Stimulated activated naive CD8-positive, alpha-beta T cell treated with anti-CD3 and anti-CD28 coated beads, Interleukin-15, Interleukin-2, amounts not matched to agents 100 ng/mL and 50 ng/mL, for 24 hours (primary cell): ENCODE measurements at regions not wholly inside any gene's neighbourhood (a gene's known extent, or its start where the extent isn't known, plus 50 kb on each side); places are given as distances from the start of the nearest gene placed in this dataset.

Experiments used
- H3K27ac Mint-ChIP-seq: one replicate; pipeline ENCODE4 v1.8.0; 2021; ENCODE audit warnings: mild to moderate bottlenecking, mixed read lengths
- H3K27me3 Mint-ChIP-seq: one replicate; pipeline ENCODE4 v1.8.0; 2021; ENCODE audit warnings: mixed read lengths
- H3K36me3 Mint-ChIP-seq: one replicate; pipeline ENCODE4 v1.8.0; 2021; ENCODE audit warnings: low read depth, mixed read lengths
- H3K4me1 Mint-ChIP-seq: one replicate; pipeline ENCODE4 v1.8.0; 2021; ENCODE audit warnings: low read depth, mixed read lengths
- H3K4me3 Mint-ChIP-seq: one replicate; pipeline ENCODE4 v1.8.0; 2021; ENCODE audit warnings: mild to moderate bottlenecking, mixed read lengths
- H3K9me3 Mint-ChIP-seq: one replicate; pipeline ENCODE4 v1.8.0; 2021; ENCODE audit warnings: mixed read lengths

DNA sequence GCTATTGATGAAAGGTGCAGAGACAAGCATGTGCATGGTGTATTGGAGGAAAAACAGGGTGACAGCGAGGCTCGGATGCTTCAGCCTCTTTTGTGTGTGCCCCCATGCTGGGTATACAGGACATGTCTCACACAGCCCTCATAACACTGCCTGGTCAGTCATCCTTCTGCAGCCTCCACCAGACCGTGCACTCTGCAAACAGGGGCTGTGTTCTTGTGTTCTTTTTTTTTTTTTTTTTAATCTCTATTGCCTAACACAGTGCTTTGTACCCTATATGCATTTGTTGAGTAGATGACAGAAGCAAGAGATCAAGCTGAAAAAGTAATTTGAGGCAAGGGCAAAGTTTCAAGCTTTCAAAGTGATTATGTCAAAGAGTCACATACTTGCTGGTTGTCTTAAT lies 367.2 kb upstream of the SLITRK1 start:
- Mint-ChIP-seq H3K4me1 (no peaks in the 10 kb centered on the region), H3K27ac (no peak overlapping the region), H3K9me3 (peaks cover 6% of the 10 kb centered on the region), H3K4me3 (no peak overlapping the region), H3K36me3 (no peaks in the 10 kb centered on the region), H3K27me3 (no peaks in the 10 kb centered on the region)

DNA sequence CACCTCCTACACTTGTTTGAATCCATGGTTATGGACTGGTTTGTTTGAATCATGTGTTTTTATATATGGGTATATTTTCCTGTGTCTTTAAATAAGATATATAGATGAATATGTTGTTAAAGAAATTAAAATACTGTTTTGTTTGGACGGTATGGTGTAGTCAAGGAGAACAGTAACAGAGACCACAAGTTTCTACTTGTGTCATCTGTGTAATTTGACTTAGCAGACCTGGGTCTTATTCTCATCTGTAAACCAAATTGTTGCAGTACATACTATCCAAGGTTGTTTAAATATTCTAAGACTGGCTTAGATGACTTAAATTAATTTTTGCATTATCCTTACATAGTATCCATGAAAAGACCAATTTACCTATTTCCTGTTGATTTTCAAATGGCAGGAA lies 361.1 kb upstream of the SLITRK1 start:
- H3K27me3 Mint-ChIP-seq, result no peaks in the 10 kb centered on the region
- no peaks in the 10 kb centered on the region for H3K4me1 Mint-ChIP-seq
- no peak overlapping the region for H3K4me3 Mint-ChIP-seq
- no peak overlapping the region for H3K27ac Mint-ChIP-seq
- H3K36me3 Mint-ChIP-seq, result no peaks in the 10 kb centered on the region
- H3K9me3 Mint-ChIP-seq, result no peaks in the 10 kb centered on the region

DNA sequence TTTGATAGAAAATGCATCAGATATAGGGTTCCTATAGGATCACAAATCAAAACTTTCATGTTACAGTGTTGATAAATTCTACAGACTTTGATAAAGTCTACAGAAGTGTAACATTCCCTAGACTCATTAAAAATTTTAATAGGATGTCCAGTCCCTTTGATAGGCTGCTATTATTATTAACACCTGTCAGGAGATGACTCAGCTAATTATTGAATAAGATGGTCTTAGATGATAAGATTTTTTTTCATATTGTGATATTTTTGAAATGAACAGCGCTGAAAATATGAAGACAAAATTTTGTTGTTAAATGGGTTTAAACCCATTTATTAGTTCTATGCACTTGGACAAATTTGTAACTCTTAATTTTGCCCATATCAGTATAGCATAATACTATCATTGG lies 356.8 kb upstream of the SLITRK1 start:
- H3K36me3 Mint-ChIP-seq, result no peaks in the 10 kb centered on the region
- H3K27me3 Mint-ChIP-seq, result no peaks in the 10 kb centered on the region
- H3K27ac Mint-ChIP-seq, result no peak overlapping the region
- H3K4me1 Mint-ChIP-seq, result no peaks in the 10 kb centered on the region
- H3K4me3 Mint-ChIP-seq, result no peak overlapping the region
- no peaks in the 10 kb centered on the region for H3K9me3 Mint-ChIP-seq

DNA sequence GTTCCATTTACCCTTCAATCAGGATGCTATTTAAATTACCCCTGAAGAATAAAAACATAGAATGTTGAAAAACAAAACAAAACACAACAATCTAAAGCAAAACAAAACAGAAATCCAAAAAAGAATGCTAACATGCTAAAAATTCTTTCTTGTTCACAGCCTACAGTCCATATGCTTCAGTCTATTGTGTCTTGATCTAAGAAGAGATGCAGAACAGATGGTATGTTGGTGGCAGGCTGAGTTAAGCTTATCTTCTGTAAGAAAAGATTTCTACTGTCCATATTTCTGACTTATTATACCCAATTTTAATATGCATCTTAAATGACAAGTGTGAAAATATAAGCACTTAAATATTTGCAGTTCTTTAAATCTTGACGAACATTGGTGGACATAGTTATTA lies 356.1 kb upstream of the SLITRK1 start:
- H3K36me3 Mint-ChIP-seq, result no peaks in the 10 kb centered on the region
- no peak overlapping the region for H3K27ac Mint-ChIP-seq
- H3K4me1 Mint-ChIP-seq, result no peaks in the 10 kb centered on the region
- H3K4me3 Mint-ChIP-seq, result no peak overlapping the region
- no peaks in the 10 kb centered on the region for H3K9me3 Mint-ChIP-seq
- no peaks in the 10 kb centered on the region for H3K27me3 Mint-ChIP-seq

DNA sequence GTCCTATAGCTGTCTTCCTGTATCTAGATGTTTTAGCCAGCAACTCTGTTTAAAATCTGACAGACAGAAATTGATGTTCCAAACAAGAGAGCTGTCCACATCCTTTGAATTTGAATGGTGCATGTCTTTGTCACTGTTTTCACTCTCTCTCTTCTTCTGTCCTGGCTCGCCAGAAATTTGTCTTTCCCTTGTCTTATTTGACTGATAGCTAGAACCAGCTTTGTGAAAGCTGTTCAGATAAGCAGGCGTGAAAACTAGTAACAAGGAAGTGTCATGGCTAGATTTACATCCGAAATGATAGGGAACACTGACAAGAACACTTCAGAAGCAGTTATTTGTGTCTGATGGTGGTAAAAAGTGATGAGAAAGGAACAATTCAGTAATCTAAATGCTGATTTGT lies 354.9 kb upstream of the SLITRK1 start:
- Mint-ChIP-seq H3K9me3 (no peaks in the 10 kb centered on the region), H3K4me1 (no peaks in the 10 kb centered on the region), H3K27ac (no peak overlapping the region), H3K27me3 (no peaks in the 10 kb centered on the region), H3K4me3 (no peak overlapping the region), H3K36me3 (no peaks in the 10 kb centered on the region)

DNA sequence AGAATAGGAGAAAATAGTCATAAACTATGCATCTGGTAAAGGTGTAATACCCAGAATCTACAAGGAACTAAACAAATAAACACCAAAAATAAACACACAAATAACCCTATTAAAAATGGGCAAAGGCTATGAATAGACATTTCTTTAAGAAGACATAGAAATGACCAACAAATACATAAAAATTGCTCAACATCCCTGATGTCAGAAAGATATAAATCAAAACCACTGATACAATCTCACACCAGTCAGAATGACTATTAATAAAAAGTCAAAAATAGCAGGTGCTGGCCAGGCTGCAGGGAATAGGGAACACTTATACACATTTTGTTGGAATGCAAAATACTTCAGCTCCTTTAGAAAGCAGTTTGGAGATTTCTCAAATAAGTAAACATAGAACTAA lies 352.1 kb upstream of the SLITRK1 start:
- no peaks in the 10 kb centered on the region for H3K36me3 Mint-ChIP-seq
- H3K27ac Mint-ChIP-seq, result no peak overlapping the region
- no peaks in the 10 kb centered on the region for H3K9me3 Mint-ChIP-seq
- no peaks in the 10 kb centered on the region for H3K27me3 Mint-ChIP-seq
- H3K4me3 Mint-ChIP-seq, result no peak overlapping the region
- no peaks in the 10 kb centered on the region for H3K4me1 Mint-ChIP-seq

DNA sequence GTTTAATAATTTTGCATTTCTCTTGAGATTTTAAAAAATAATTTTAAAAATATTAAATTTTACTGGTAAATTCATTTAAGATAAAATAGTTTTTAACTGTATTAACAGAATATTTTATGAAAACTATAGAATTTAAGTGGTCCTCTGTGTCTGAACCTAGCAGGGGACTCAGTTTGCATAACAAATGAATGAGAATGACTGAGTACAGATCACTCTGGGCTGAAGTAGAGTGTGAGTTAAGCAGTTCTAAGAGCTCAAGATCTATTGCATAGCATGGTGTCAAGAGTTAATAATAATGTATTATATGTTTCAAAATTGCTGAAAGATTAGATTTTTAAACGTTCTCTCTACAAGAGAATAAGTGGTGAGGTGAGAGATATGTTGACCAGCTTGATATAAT lies 348.3 kb upstream of the SLITRK1 start:
- Mint-ChIP-seq H3K4me3 (no peak overlapping the region), H3K27ac (no peak overlapping the region), H3K36me3 (no peaks in the 10 kb centered on the region), H3K4me1 (no peaks in the 10 kb centered on the region), H3K9me3 (peaks cover 4% of the 10 kb centered on the region), H3K27me3 (no peaks in the 10 kb centered on the region)

DNA sequence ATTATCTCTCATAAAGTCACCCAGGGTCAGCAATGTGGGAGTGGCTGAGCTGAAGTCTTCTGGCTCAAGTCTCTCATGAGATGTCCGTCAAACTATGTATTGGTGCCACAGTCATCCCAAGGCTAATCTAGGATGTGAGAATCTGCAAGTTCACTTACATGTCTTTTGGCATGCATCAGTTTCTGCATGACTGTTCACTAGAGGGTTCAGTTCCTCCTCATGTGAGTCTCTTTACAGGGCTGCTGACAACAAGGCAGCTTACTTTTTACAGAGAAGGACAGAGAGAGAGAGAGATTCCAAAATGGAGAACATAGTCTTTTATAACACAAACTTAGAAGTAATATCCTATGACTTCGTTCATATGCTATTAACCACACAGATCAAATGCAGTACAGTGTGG lies 328.8 kb upstream of the SLITRK1 start:
- no peaks in the 10 kb centered on the region for H3K27me3 Mint-ChIP-seq
- H3K27ac Mint-ChIP-seq, result no peak overlapping the region
- H3K4me3 Mint-ChIP-seq, result no peak overlapping the region
- H3K9me3 Mint-ChIP-seq, result no peaks in the 10 kb centered on the region
- no peaks in the 10 kb centered on the region for H3K4me1 Mint-ChIP-seq
- no peaks in the 10 kb centered on the region for H3K36me3 Mint-ChIP-seq

DNA sequence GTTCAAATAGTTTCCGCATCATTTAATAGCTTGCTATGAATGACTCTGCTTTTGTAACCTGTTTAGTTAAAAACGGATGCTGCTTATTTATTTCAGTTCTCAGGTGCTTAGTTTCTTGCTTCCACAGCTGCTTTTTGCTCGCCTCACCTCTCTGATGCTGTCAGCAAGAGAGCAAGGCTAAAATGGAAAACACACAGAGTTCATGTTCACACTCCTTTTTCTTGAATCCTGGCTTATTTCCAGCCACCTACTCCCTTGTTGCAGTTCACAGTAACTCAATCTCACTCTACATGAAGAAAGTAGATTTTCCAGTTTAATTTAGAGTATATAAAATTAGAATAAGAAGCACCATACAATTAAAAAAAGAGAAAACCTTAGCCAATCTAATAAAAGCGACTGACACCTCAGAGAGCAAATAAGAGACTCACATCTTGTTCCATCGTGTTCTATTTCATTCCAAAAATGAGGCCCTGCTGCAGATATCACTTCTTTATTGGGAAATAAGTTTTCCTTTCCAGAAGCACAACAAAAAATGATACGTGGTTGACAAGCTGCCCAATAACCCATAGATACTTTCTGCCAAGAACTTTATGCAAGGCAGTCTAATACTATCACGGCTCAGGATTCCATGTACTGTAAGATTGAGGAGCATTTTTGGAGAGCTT lies 326.1 kb upstream of the SLITRK1 start:
- Mint-ChIP-seq H3K27me3 (no peaks in the 10 kb centered on the region), H3K27ac (no peak overlapping the region), H3K4me3 (no peak overlapping the region), H3K9me3 (no peaks in the 10 kb centered on the region), H3K36me3 (no peaks in the 10 kb centered on the region), H3K4me1 (no peaks in the 10 kb centered on the region)

DNA sequence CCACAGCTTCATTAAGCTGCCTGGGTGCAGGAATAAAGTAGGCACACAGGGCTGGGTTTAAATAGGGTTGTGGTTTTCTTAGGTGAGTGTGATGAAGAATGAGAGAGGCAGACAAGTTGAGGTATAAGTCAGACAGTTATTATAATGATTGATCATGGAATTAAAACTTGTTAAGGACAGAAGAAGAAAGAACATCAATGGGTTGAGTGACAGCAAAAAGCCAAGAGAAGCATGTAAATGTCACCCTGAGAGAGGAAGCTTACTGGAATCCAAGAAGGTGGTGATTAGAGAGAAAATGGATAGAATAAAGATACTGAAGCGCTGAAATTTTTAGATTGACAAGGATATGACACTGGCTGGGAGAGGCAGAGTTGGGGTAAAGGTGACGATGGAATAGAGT lies 325.2 kb upstream of the SLITRK1 start:
- Mint-ChIP-seq H3K4me1 (no peaks in the 10 kb centered on the region), H3K27ac (no peak overlapping the region), H3K4me3 (no peak overlapping the region)

DNA sequence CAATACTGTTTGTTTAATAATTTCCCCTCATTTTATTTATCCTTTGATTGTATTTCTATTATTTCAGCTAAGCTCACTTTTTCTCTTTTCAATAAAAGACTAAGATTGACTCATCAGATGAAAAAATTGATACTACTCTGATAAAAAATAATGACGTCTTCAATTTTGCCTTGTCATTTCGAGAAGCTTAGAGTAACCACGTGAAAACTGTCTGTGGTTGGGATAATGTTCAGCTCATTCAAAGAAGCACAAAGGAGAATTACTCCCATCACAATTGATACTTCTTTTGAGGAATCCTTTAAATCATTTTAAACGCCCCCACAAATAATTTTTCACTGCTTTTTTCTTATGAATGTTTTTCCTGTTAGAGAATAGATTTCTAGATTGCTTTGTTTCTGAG lies 318.7 kb upstream of the SLITRK1 start:
- H3K27ac Mint-ChIP-seq, result no peak overlapping the region
- no peaks in the 10 kb centered on the region for H3K27me3 Mint-ChIP-seq
- no peaks in the 10 kb centered on the region for H3K4me1 Mint-ChIP-seq
- peaks cover 9% of the 10 kb centered on the region for H3K9me3 Mint-ChIP-seq
- H3K36me3 Mint-ChIP-seq, result no peaks in the 10 kb centered on the region
- no peak overlapping the region for H3K4me3 Mint-ChIP-seq

More for the DNA sequence above, 325.2 kb upstream of the SLITRK1 start:
- Mint-ChIP-seq H3K36me3 (no peaks in the 10 kb centered on the region), H3K9me3 (no peaks in the 10 kb centered on the region), H3K27me3 (no peaks in the 10 kb centered on the region)

DNA sequence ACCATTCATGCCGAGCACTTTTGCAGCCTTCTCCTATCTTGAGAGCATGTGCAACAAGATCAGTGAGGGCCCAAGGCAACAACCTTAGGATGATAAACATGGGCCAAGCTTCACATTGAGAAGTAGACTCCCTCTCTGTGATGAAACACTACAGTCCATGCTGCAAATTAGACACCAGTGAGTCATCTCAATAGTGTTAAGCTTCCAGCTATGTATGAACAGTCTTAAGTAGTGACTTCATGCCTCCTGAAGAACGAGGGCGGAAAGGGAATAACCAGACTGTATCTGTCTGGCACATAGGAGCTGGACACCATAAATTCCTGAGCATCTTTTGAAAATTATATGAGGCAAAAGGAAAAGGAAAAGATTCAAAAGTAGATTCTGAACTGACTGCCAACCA lies 309.9 kb upstream of the SLITRK1 start:
- H3K4me1 Mint-ChIP-seq, result no peaks in the 10 kb centered on the region
- no peaks in the 10 kb centered on the region for H3K27me3 Mint-ChIP-seq
- H3K9me3 Mint-ChIP-seq, result peaks cover 13% of the 10 kb centered on the region
- no peak overlapping the region for H3K4me3 Mint-ChIP-seq
- no peaks in the 10 kb centered on the region for H3K36me3 Mint-ChIP-seq
- H3K27ac Mint-ChIP-seq, result no peak overlapping the region

DNA sequence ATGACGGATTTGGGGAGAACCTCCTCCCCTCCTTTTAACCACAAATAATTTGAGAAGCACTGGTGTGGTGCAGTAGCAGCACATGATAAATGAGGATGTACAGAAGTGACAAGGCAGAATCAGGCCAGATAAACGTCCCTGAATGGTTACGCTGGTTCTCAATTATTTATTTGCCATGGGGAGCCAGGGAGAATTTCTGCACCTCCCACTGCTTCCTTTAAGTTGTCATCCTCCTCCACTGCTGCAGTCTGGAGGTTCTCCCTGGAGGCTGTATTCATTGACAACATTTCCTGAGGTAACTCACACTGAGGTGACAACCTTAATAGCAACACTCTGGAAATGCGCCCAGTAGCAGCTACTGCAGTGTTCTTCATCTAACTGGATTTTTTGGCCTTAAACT lies 308.9 kb upstream of the SLITRK1 start:
- H3K27me3 Mint-ChIP-seq, result no peaks in the 10 kb centered on the region
- no peak overlapping the region for H3K27ac Mint-ChIP-seq
- H3K4me3 Mint-ChIP-seq, result no peak overlapping the region
- peaks cover 11% of the 10 kb centered on the region for H3K9me3 Mint-ChIP-seq
- H3K4me1 Mint-ChIP-seq, result no peaks in the 10 kb centered on the region
- H3K36me3 Mint-ChIP-seq, result no peaks in the 10 kb centered on the region

DNA sequence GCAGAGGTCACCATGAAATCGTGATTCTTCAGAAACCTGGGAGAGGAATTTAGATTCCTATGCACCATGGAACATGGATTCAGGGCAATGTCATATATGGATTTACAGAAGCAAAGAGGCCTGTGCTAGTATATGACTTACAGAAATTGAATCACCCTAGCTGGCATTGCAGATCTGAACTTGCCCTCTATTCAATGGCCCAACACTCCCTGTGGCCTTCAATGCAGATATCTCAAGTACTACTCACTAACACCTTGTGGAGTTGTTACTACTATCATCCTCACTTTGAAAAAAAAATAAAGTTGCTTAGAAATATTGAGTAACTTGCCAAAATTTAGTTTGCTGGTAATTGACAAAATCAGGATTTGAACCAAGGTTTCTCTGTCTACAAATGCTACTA lies 305.4 kb upstream of the SLITRK1 start:
- no peak overlapping the region for H3K27ac Mint-ChIP-seq
- peaks cover 8% of the 10 kb centered on the region for H3K9me3 Mint-ChIP-seq
- no peaks in the 10 kb centered on the region for H3K36me3 Mint-ChIP-seq
- no peak overlapping the region for H3K4me3 Mint-ChIP-seq
- no peaks in the 10 kb centered on the region for H3K27me3 Mint-ChIP-seq
- no peaks in the 10 kb centered on the region for H3K4me1 Mint-ChIP-seq

DNA sequence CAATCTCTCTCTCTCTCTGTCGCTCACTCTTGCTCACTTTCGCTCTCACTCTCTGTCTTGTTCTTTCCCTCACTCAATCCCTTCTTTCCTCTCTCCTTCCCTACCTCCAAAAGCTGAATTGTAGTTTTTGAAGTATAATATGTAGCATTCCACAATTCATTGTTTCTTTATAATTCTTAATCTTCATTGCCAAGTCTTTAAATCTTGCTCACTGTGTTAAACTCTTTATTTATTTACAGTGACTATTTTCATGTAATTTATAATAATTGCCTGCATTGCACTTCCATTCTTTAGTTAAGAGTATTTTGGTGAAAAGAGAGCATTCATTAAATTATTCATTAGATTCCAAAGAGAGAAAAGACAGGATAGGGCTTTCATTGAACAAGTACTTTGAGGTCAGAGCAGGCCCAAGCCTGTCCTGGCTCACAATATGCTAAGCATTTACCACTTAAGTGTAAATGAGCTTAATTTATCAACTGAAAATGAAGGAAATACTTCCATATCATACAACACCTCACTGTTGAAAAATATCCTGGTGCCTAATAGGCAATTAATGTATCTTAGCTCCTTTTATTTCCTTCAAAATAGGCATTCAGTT lies 257.4 kb upstream of the SLITRK1 start:
- Mint-ChIP-seq H3K4me3 (no peak overlapping the region), H3K4me1 (peaks cover 21% of the 10 kb centered on the region), H3K36me3 (no peaks in the 10 kb centered on the region), H3K27ac (no peak overlapping the region), H3K9me3 (peaks cover 3% of the 10 kb centered on the region), H3K27me3 (no peaks in the 10 kb centered on the region)

DNA sequence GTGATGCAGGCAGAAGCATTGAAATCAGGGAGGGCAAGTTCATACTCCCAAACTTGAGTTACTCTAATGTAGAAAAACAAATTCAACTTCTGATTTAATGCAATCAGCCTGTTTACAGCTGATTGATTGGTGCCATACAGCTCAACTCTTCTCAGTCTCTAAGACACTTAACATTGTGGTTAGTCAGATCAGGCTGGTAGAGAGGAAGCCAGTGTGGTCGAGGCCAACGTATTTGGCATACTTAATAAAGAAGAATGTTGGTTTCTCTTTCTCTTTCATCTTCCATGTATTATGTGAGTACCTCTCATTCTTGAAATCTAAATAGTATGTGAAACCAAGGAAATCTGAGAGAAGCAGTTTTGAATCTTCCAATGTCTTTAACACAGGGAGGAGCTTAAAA lies 255.0 kb upstream of the SLITRK1 start:
- Mint-ChIP-seq H3K9me3 (no peaks in the 10 kb centered on the region), H3K27ac (peak overlapping the region; percentile 32), H3K36me3 (no peaks in the 10 kb centered on the region), H3K4me3 (peak overlapping the region; percentile 69), H3K27me3 (no peaks in the 10 kb centered on the region), H3K4me1 (peaks cover 21% of the 10 kb centered on the region)
